Ascending aorta (tissue), 2 donors: ENCODE measurements at regions not wholly inside any gene's neighbourhood (a gene's known extent, or its start where the extent isn't known, plus 50 kb on each side); places are given as distances from the start of the nearest gene placed in this dataset.

Experiments used
- DNase-seq, 2 donors: peaks; one replicate each; pipeline ENCODE4 v3.0.0-alpha.2; 2019; ENCODE audit warnings: low spot score in 2 of 2
- H3K27ac ChIP-seq, 2 donors: fragments of 200-600 bp; sonication (generic); one replicate each; pipeline ENCODE4 v1.5.1; 2016 to 2017; ENCODE audit warnings: mild to moderate bottlenecking in 1 of 2
- H3K27me3 ChIP-seq: fragments of 200-600 bp; sonication (generic); one replicate; pipeline ENCODE4 v1.5.1; 2017
- H3K36me3 ChIP-seq, 2 donors: fragments of 200-600 bp; sonication (generic); one replicate each; pipeline ENCODE4 v1.5.1; 2016
- H3K4me1 ChIP-seq, 2 donors: fragments of 200-600 bp; sonication (generic); one replicate each; pipeline ENCODE4 v1.5.1; 2016 to 2017; ENCODE audit warnings: mild to moderate bottlenecking in 1 of 2
- H3K4me3 ChIP-seq, 2 donors: fragments of 200-600 bp; sonication (generic); one replicate each; pipeline ENCODE4 v1.5.1; 2016 to 2017; ENCODE audit warnings: mild to moderate bottlenecking in 1 of 2
- H3K9me3 ChIP-seq, 2 donors: fragments of 200-600 bp; sonication (generic); one replicate each; pipeline ENCODE4 v1.5.1; 2016
- intact Hi-C: fragments of 100-400 bp; cut with DNase I; formaldehyde crosslinking; loops from one replicate; pipeline ENCODE4 v1.15.1; 2023
- TF ChIP-seq, protein P1 (sequence below), 3 experiments: fragments of 200-600 bp in 2 of 3; fragments of 450-650 bp in 1 of 3; sonication (generic) in 2 of 3; IDR thresholded peaks; one replicate each; pipeline ENCODE4 v1.5.1; 2016 to 2019; ENCODE audit warnings: antibody characterized with exemption in 3 of 3, mild to moderate bottlenecking in 1 of 3, moderate library complexity in 1 of 3

DNA sequence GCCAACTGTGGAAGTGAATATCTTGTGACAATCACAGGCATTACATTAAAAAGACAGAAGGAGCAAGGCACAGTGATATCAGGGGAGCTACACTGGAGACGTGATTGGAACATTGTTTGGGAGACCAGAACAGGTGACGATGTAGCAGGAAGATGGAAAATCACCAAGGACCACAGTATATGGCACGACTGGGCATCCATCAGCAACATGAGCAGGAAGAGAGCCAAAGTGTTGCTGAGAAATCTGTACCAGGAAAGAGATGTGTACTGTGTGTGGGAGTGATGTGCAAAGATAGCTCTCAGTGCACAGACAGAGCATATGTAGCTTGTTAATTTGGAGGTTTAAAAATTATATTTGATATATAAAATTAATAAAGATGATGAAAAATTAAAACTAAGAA is 790.6 kb upstream of the ADGRL2 start:
- H3K4me1 ChIP-seq = no peaks in the 10 kb centered on the region
- TF ChIP-seq, protein P1, sequence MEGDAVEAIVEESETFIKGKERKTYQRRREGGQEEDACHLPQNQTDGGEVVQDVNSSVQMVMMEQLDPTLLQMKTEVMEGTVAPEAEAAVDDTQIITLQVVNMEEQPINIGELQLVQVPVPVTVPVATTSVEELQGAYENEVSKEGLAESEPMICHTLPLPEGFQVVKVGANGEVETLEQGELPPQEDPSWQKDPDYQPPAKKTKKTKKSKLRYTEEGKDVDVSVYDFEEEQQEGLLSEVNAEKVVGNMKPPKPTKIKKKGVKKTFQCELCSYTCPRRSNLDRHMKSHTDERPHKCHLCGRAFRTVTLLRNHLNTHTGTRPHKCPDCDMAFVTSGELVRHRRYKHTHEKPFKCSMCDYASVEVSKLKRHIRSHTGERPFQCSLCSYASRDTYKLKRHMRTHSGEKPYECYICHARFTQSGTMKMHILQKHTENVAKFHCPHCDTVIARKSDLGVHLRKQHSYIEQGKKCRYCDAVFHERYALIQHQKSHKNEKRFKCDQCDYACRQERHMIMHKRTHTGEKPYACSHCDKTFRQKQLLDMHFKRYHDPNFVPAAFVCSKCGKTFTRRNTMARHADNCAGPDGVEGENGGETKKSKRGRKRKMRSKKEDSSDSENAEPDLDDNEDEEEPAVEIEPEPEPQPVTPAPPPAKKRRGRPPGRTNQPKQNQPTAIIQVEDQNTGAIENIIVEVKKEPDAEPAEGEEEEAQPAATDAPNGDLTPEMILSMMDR (IDR thresholded peaks at IDR 0.05) = no peak
- H3K9me3 ChIP-seq = no peaks in the 10 kb centered on the region
- no peak overlapping the region for H3K27ac ChIP-seq
- DNase-seq = no peak
- H3K4me3 ChIP-seq = no peak overlapping the region
- no peaks in the 10 kb centered on the region for H3K27me3 ChIP-seq
- no peaks in the 10 kb centered on the region for H3K36me3 ChIP-seq
- intact Hi-C loops = no loop called here

DNA sequence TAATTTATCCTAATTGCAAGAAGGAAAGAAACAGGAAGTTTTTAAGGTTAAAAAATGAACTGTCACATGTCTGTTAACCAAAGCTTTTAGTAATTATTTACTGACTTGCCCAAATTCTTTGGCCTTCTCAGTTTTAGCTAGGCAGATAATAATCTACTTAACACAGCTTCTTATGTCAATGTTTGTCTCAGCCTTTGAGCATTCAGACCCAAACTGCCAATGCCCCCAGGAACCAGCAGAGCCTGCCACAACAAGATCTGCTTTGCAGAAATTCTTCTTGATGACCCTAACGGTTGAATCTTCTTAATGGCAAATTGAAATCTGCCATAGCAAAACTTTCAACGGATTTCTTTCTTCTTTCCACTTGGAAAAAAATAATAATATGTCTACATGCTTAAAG is 792.4 kb upstream of the ADGRL2 start:
- no peak for DNase-seq
- TF ChIP-seq, protein P1 (IDR thresholded peaks at IDR 0.05) = no peak
- intact Hi-C loops = no loop called here

DNA sequence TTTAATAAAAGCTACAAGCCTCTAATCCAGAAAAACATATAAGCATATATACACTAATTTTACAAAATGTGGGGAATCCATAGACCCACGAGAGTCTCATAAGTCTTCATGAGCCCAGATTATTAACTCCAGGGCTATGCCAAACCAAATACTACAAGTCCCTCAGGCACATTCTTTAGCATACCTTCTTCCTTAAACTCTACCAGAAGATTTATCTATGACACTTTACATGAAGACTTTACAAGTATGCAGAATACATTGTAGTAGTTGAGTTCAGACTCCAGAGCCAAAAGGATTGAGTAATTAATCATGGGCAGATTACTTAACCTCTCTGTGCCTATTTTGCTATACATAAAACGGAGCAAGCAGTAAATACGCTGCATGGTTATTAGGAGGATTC is 793.7 kb upstream of the ADGRL2 start:
- H3K36me3 ChIP-seq = no peaks in the 10 kb centered on the region
- no peak for DNase-seq
- no peaks in the 10 kb centered on the region for H3K4me1 ChIP-seq
- H3K27ac ChIP-seq = no peak overlapping the region
- no peak overlapping the region for H3K4me3 ChIP-seq
- TF ChIP-seq, protein P1 (IDR thresholded peaks at IDR 0.05) = no peak
- intact Hi-C loops = no loop called here
- no peaks in the 10 kb centered on the region for H3K9me3 ChIP-seq
- H3K27me3 ChIP-seq = no peaks in the 10 kb centered on the region

More for the DNA sequence above, 792.4 kb upstream of the ADGRL2 start:
- Histone ChIP-seq H3K4me3 (no peak overlapping the region), H3K27me3 (no peaks in the 10 kb centered on the region), H3K36me3 (no peaks in the 10 kb centered on the region), H3K4me1 (no peaks in the 10 kb centered on the region), H3K9me3 (no peaks in the 10 kb centered on the region), H3K27ac (no peak overlapping the region)

DNA sequence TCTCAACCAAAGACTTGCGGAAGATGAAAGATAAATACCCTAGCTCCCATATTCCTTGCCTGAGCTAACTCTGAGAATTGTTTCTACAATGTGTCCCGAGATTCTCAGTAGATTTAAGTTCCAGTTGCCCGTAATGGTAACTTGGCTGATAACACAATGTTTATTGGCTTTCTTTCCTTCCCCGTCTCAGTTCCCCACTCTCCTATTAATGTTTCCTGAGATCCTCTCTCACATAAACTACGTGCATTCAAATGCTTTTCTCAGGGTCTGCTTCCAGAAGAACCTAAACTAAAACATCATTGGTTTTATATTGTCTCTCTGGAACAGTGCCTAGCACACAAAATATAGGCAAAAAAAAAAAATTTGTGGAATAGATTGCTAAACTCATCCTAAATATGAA is 794.2 kb upstream of the ADGRL2 start:
- DNase-seq = no peak
- Histone ChIP-seq H3K9me3 (no peaks in the 10 kb centered on the region), H3K27ac (no peak overlapping the region), H3K27me3 (no peaks in the 10 kb centered on the region), H3K36me3 (no peaks in the 10 kb centered on the region), H3K4me3 (no peak overlapping the region), H3K4me1 (no peaks in the 10 kb centered on the region)
- TF ChIP-seq, protein P1 (IDR thresholded peaks at IDR 0.05) = no peak
- intact Hi-C loops = no loop called here

DNA sequence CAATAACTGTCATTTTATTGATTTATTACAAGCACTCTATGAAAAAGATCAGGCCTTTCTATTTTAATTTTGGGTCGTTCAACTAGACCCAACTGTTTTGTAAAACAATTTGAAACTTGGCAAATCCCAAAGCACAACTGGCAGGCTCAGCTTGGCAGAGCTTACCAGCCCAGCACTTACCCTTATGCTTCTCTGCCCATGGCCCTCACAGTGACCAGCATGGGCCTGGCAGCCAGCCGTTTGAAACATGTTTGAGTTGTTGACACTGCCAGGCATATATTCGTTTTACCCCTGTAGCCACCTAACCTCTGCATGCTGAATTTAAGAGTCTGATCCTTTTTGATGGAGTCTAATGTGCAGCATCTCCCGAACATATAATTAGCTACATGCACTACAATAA is 796.7 kb upstream of the ADGRL2 start:
- H3K27me3 ChIP-seq = no peaks in the 10 kb centered on the region
- H3K4me1 ChIP-seq = no peaks in the 10 kb centered on the region
- DNase-seq = no peak
- H3K9me3 ChIP-seq = no peaks in the 10 kb centered on the region
- no peak overlapping the region for H3K4me3 ChIP-seq
- H3K36me3 ChIP-seq = no peaks in the 10 kb centered on the region
- intact Hi-C loops = no loop called here
- TF ChIP-seq, protein P1 (IDR thresholded peaks at IDR 0.05) = no peak
- no peak overlapping the region for H3K27ac ChIP-seq

DNA sequence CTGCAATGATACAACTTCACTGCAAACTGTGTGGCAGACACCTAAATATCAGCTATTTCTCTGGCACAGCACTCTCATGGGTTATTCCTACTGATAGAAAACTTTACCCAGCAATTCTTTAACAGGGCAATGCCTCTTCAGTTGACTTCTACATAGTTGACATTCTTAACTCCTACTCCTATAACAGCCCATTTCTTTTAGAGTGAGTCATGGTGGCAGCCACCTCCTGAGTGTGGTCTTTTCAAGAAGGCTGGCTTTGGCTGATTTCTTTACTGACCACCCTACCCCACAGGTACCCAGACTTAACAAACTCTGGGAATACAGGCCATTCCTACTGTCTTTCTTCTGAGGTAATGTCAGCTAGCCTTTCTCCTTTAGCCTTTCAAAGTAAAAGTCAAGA is 805.8 kb upstream of the ADGRL2 start:
- Histone ChIP-seq H3K9me3 (no peaks in the 10 kb centered on the region), H3K27me3 (no peaks in the 10 kb centered on the region), H3K4me1 (no peaks in the 10 kb centered on the region), H3K27ac (no peak overlapping the region), H3K4me3 (no peak overlapping the region), H3K36me3 (no peaks in the 10 kb centered on the region)
- no peak for DNase-seq
- intact Hi-C loops = no loop called here
- TF ChIP-seq, protein P1 (IDR thresholded peaks at IDR 0.05) = no peak
